Neuron (in vitro differentiated cells): ENCODE measurements at regions not wholly inside any gene's neighbourhood (a gene's known extent, or its start where the extent isn't known, plus 50 kb on each side); places are given as distances from the start of the nearest gene placed in this dataset.

Experiments used
- H2AFZ ChIP-seq: one replicate; pipeline ENCODE4 v1.6.1; 2013; ENCODE audit warnings: low read depth, mild to moderate bottlenecking, inconsistent platforms, low read length, moderate library complexity
- H3K27me3 ChIP-seq: one replicate; pipeline ENCODE4 v1.6.1; 2013; ENCODE audit warnings: low read length; ENCODE audit not compliant: insufficient read depth
- H3K36me3 ChIP-seq: one replicate; pipeline ENCODE4 v1.6.1; 2013; ENCODE audit warnings: low read length; ENCODE audit not compliant: insufficient read depth
- H3K4me1 ChIP-seq: one replicate; pipeline ENCODE4 v1.6.1; 2013; ENCODE audit warnings: low read length; ENCODE audit not compliant: insufficient read depth
- H3K4me3 ChIP-seq: 2 replicates; pipeline ENCODE4 v1.5.1; 2013; ENCODE audit warnings: mild to moderate bottlenecking, low read length, moderate library complexity
- H3K9me3 ChIP-seq: one replicate; pipeline ENCODE4 v1.6.1; 2013; ENCODE audit warnings: low read length

GRCh38 chr2:145674705-145675104 is 1154.8 kb upstream of the ZEB2 start:
- no peaks in the 10 kb centered on the region for H3K4me1 ChIP-seq

GRCh38 chr2:145669301-145669700 is 1149.4 kb upstream of the ZEB2 start:
- Histone ChIP-seq H2AFZ (no peak overlapping the region), H3K4me1 (no peaks in the 10 kb centered on the region)

More at GRCh38 chr2:145674705-145675104, 1154.8 kb upstream of the ZEB2 start:
- H3K9me3 ChIP-seq, result no peaks in the 10 kb centered on the region
- no peaks in the 10 kb centered on the region for H3K27me3 ChIP-seq
- H3K36me3 ChIP-seq, result no peaks in the 10 kb centered on the region
- H3K4me3 ChIP-seq, result no peak overlapping the region
- no peak overlapping the region for H2AFZ ChIP-seq

GRCh38 chr2:145666552-145666951 is 1146.6 kb upstream of the ZEB2 start:
- H3K4me3 ChIP-seq, result no peak overlapping the region

More at GRCh38 chr2:145669301-145669700, 1149.4 kb upstream of the ZEB2 start:
- Histone ChIP-seq H3K27me3 (no peaks in the 10 kb centered on the region), H3K9me3 (no peaks in the 10 kb centered on the region), H3K36me3 (no peaks in the 10 kb centered on the region), H3K4me3 (no peak overlapping the region)

GRCh38 chr2:145657265-145657664 is 1137.3 kb upstream of the ZEB2 start:
- H3K4me3 ChIP-seq, result no peak overlapping the region
- H3K27me3 ChIP-seq, result no peaks in the 10 kb centered on the region
- H2AFZ ChIP-seq, result no peak overlapping the region
- no peaks in the 10 kb centered on the region for H3K36me3 ChIP-seq
- H3K4me1 ChIP-seq, result no peaks in the 10 kb centered on the region
- H3K9me3 ChIP-seq, result no peaks in the 10 kb centered on the region

More at GRCh38 chr2:145666552-145666951, 1146.6 kb upstream of the ZEB2 start:
- Histone ChIP-seq H3K27me3 (no peaks in the 10 kb centered on the region), H3K36me3 (no peaks in the 10 kb centered on the region), H3K4me1 (no peaks in the 10 kb centered on the region), H2AFZ (no peak overlapping the region), H3K9me3 (no peaks in the 10 kb centered on the region)

- H3K36me3 ChIP-seq, result no peaks in the 10 kb centered on the region
- H3K4me1 ChIP-seq, result no peaks in the 10 kb centered on the region
- no peaks in the 10 kb centered on the region for H3K9me3 ChIP-seq
- no peaks in the 10 kb centered on the region for H3K27me3 ChIP-seq
- no peak overlapping the region for H3K4me3 ChIP-seq
- H2AFZ ChIP-seq, result no peak overlapping the region
Measured at GRCh38 chr2:145655165-145655765, 1135.3 kb upstream of the ZEB2 start.

- Histone ChIP-seq H3K27me3 (no peaks in the 10 kb centered on the region), H3K9me3 (no peaks in the 10 kb centered on the region), H3K36me3 (no peaks in the 10 kb centered on the region), H2AFZ (no peak overlapping the region), H3K4me3 (no peak overlapping the region), H3K4me1 (no peaks in the 10 kb centered on the region)
Measured at GRCh38 chr2:145654746-145655145, 1134.8 kb upstream of the ZEB2 start.

GRCh38 chr2:145654156-145654555 is 1134.2 kb upstream of the ZEB2 start:
- no peaks in the 10 kb centered on the region for H3K4me1 ChIP-seq
- H2AFZ ChIP-seq, result no peak overlapping the region
- H3K36me3 ChIP-seq, result no peaks in the 10 kb centered on the region
- no peak overlapping the region for H3K4me3 ChIP-seq
- no peaks in the 10 kb centered on the region for H3K9me3 ChIP-seq
- no peaks in the 10 kb centered on the region for H3K27me3 ChIP-seq

GRCh38 chr2:145653553-145653952 is 1133.6 kb upstream of the ZEB2 start:
- no peak overlapping the region for H2AFZ ChIP-seq

GRCh38 chr2:145652571-145653545 is 1132.9 kb upstream of the ZEB2 start:
- Histone ChIP-seq H3K4me1 (no peaks in the 10 kb centered on the region), H3K36me3 (no peaks in the 10 kb centered on the region), H2AFZ (no peak overlapping the region), H3K9me3 (no peaks in the 10 kb centered on the region), H3K27me3 (no peaks in the 10 kb centered on the region), H3K4me3 (no peak overlapping the region)

More at GRCh38 chr2:145653553-145653952, 1133.6 kb upstream of the ZEB2 start:
- no peaks in the 10 kb centered on the region for H3K27me3 ChIP-seq
- no peaks in the 10 kb centered on the region for H3K36me3 ChIP-seq
- H3K4me1 ChIP-seq, result no peaks in the 10 kb centered on the region
- H3K9me3 ChIP-seq, result no peaks in the 10 kb centered on the region
- H3K4me3 ChIP-seq, result no peak overlapping the region

- Histone ChIP-seq H3K4me1 (no peaks in the 10 kb centered on the region), H3K27me3 (no peaks in the 10 kb centered on the region), H3K36me3 (no peaks in the 10 kb centered on the region), H3K9me3 (no peaks in the 10 kb centered on the region), H3K4me3 (no peak overlapping the region), H2AFZ (no peak overlapping the region)
Measured at GRCh38 chr2:145652036-145652435, 1132.1 kb upstream of the ZEB2 start.

GRCh38 chr2:145650226-145650625 is 1130.3 kb upstream of the ZEB2 start:
- Histone ChIP-seq H3K36me3 (no peaks in the 10 kb centered on the region), H3K27me3 (no peaks in the 10 kb centered on the region), H3K9me3 (no peaks in the 10 kb centered on the region), H3K4me3 (no peak overlapping the region), H3K4me1 (no peaks in the 10 kb centered on the region), H2AFZ (no peak overlapping the region)

- no peak overlapping the region for H3K4me3 ChIP-seq
- H3K4me1 ChIP-seq, result no peaks in the 10 kb centered on the region
- H3K9me3 ChIP-seq, result no peaks in the 10 kb centered on the region
- H2AFZ ChIP-seq, result no peak overlapping the region
- no peaks in the 10 kb centered on the region for H3K36me3 ChIP-seq
- no peaks in the 10 kb centered on the region for H3K27me3 ChIP-seq
Measured at GRCh38 chr2:145649061-145649460, 1129.1 kb upstream of the ZEB2 start.

- Histone ChIP-seq H3K4me1 (no peaks in the 10 kb centered on the region), H3K9me3 (no peaks in the 10 kb centered on the region), H3K27me3 (no peaks in the 10 kb centered on the region), H3K4me3 (no peak overlapping the region), H2AFZ (no peak overlapping the region), H3K36me3 (no peaks in the 10 kb centered on the region)
Measured at GRCh38 chr2:145644820-145645302, 1124.9 kb upstream of the ZEB2 start.
